ENCODE measurements at regions not wholly inside any gene's neighbourhood (a gene's known extent, or its start where the extent isn't known, plus 50 kb on each side); places are given as distances from the start of the nearest gene placed in this dataset.

DNA sequence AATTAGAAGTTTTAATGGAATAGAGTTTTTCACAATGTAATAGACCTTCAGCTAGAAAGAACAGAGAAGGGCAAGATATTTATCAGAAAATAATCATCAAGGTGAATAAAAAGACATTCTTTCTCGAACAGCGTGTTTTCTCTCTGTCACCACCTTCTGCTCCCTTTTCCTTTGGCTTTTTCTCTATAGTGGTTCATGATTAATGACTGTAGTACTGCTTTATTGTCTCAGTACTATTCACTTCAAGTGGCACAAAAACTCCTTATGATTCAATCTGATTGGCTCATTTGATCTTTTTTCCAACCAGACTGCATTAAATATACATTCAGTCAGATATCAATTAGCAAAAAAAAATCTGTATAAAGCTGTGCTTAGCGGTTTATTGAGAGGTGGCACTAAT is 516.0 kb downstream of the OTOL1 start (continued):
- TF ChIP-seq FOSB (CRISPR knock-in tag; IDR thresholded peaks at IDR 0.05) = no peak
- TF ChIP-seq TP53 (CRISPR knock-in tag; IDR thresholded peaks at IDR 0.05) = no peak

GRCh38 chr3:162014284-162014683 is 517.7 kb downstream of the OTOL1 start:
- Histone ChIP-seq H3K9me3 (no peaks in the 10 kb centered on the region), H3K27ac (no peak overlapping the region), H3K4me3 (no peak overlapping the region), H3K4me1 (no peaks in the 10 kb centered on the region), H3K4me2 (no peak overlapping the region)
- TF ChIP-seq ATOH8 (CRISPR knock-in tag; IDR thresholded peaks at IDR 0.05; ENCODE audit: low read depth) (no peak), MAFK (IDR thresholded peaks at IDR 0.05; ENCODE audit: partially characterized antibody) (peak; percentile 2)
- DNase-seq (ENCODE audit: low read depth in 1 of 2, low spot score in 1 of 2) (no peak), ATAC-seq (no peak), FAIRE-seq (no peak)
- 90% methylated on average over 5 of the region's 5 CpGs for WGBS (ENCODE audit: missing lambda C conversion rate)
- CTCF ChIA-PET = no interaction called here
- POLR2A ChIA-PET = no interaction called here

DNA sequence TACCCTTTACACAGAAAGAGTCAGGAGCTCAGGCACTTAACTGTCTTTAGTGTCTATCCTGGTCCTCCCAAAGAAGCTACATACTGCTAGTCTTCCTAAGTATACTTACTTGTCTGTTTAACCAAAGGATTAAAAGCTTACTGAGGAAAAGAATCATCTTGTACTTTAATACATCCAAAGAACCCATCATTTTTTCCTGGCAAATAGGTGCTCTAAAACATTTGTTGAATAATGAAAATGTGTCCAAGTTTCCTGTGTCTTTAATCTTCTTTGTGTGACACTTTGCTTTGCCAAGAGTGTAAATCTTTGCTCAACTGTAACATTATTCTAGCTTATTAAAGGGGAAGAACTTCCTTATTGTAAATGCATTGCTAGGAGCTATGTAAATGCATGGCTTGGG is 519.2 kb downstream of the OTOL1 start:
- Histone ChIP-seq H3K9me3 (no peaks in the 10 kb centered on the region), H3K4me1 (no peaks in the 10 kb centered on the region), H3K4me3 (no peak overlapping the region), H3K4me2 (no peak overlapping the region), H3K27ac (no peak overlapping the region)
- TF ChIP-seq CBX2 (IDR thresholded peaks at IDR 0.05; ENCODE audit: borderline replicate concordance, low read depth) = no peak
- TF ChIP-seq, protein P1, sequence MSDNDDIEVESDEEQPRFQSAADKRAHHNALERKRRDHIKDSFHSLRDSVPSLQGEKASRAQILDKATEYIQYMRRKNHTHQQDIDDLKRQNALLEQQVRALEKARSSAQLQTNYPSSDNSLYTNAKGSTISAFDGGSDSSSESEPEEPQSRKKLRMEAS (IDR thresholded peaks at IDR 0.05) = no peak
- TF ChIP-seq RARB (CRISPR knock-in tag; IDR thresholded peaks at IDR 0.05) = no peak
- TF ChIP-seq CHD4 (IDR thresholded peaks at IDR 0.05; ENCODE audit: borderline replicate concordance) = no peak
- TF ChIP-seq MAZ (IDR thresholded peaks at IDR 0.05; ENCODE audit: borderline replicate concordance, low read depth, low read length) = no peak
- TF ChIP-seq HDAC2 (IDR thresholded peaks at IDR 0.05) = no peak
- no peak for TF ChIP-seq JUN (IDR thresholded peaks at IDR 0.05)
- no peak for TF ChIP-seq MYC (IDR thresholded peaks at IDR 0.05; ENCODE audit: borderline replicate concordance, low read length)
- TF ChIP-seq RAD21 (conservative IDR thresholded peaks at IDR 0.05 in 1 of 2, IDR thresholded peaks at IDR 0.05 in 1 of 2) = no peak
- no peak for TF ChIP-seq NPAS2 (CRISPR knock-in tag; IDR thresholded peaks at IDR 0.05; ENCODE audit: borderline replicate concordance)
- TF ChIP-seq, protein P2, sequence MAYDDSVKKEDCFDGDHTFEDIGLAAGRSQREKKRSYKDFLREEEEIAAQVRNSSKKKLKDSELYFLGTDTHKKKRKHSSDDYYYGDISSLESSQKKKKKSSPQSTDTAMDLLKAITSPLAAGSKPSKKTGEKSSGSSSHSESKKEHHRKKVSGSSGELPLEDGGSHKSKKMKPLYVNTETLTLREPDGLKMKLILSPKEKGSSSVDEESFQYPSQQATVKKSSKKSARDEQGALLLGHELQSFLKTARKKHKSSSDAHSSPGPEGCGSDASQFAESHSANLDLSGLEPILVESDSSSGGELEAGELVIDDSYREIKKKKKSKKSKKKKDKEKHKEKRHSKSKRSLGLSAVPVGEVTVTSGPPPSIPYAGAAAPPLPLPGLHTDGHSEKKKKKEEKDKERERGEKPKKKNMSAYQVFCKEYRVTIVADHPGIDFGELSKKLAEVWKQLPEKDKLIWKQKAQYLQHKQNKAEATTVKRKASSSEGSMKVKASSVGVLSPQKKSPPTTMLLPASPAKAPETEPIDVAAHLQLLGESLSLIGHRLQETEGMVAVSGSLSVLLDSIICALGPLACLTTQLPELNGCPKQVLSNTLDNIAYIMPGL (CRISPR knock-in tag; IDR thresholded peaks at IDR 0.05; ENCODE audit: borderline replicate concordance) = no peak
- TF ChIP-seq CHD2 (IDR thresholded peaks at IDR 0.05; ENCODE audit: low read length, partially characterized antibody) = no peak
- TF ChIP-seq, protein P3, sequence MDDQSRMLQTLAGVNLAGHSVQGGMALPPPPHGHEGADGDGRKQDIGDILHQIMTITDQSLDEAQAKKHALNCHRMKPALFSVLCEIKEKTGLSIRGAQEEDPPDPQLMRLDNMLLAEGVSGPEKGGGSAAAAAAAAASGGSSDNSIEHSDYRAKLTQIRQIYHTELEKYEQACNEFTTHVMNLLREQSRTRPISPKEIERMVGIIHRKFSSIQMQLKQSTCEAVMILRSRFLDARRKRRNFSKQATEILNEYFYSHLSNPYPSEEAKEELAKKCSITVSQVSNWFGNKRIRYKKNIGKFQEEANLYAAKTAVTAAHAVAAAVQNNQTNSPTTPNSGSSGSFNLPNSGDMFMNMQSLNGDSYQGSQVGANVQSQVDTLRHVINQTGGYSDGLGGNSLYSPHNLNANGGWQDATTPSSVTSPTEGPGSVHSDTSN (IDR thresholded peaks at IDR 0.05) = no peak
- TF ChIP-seq FOXS1 (CRISPR knock-in tag; IDR thresholded peaks at IDR 0.05) = no peak
- no peak for TF ChIP-seq ZNF302 (CRISPR knock-in tag; IDR thresholded peaks at IDR 0.05)
- TF ChIP-seq POLR2AphosphoS2 (conservative IDR thresholded peaks at IDR 0.05; ENCODE audit: low read length) = no peak
- TF ChIP-seq KDM1A (IDR thresholded peaks at IDR 0.05; ENCODE audit: low read depth) = no peak
- TF ChIP-seq CTCF (IDR thresholded peaks at IDR 0.05) = no peak
- no peak for TF ChIP-seq HOXB5 (CRISPR knock-in tag; IDR thresholded peaks at IDR 0.05)
- no peak for TF ChIP-seq E2F6 (IDR thresholded peaks at IDR 0.05; ENCODE audit: borderline replicate concordance, low read depth)
- no peak for FAIRE-seq
- ChIA-PET POLR2A (no interaction called here), CTCF (interaction anchor here (0.6 to 1.6 kb wide), 2 partner anchors 13 to 1255 kb away, joined by 3 to 4 read pairs; no protein-coding TSS in a partner anchor)
- no peak for ATAC-seq
- no peak for DNase-seq (ENCODE audit: low read depth in 1 of 2, low spot score in 1 of 2)

Measured in A549 (cell line).